ENCODE measurements at regions not wholly inside any gene's neighbourhood (a gene's known extent, or its start where the extent isn't known, plus 50 kb on each side); places are given as distances from the start of the nearest gene placed in this dataset.
A peak's percentile ranks its signal among the peaks of the same experiment; 100 is the strongest.
"Not testable (repeated sequence)": the region's sequence is repeated elsewhere in the genome, so short reads cannot be mapped to it uniquely, and the experiment has no call there.

DNA sequence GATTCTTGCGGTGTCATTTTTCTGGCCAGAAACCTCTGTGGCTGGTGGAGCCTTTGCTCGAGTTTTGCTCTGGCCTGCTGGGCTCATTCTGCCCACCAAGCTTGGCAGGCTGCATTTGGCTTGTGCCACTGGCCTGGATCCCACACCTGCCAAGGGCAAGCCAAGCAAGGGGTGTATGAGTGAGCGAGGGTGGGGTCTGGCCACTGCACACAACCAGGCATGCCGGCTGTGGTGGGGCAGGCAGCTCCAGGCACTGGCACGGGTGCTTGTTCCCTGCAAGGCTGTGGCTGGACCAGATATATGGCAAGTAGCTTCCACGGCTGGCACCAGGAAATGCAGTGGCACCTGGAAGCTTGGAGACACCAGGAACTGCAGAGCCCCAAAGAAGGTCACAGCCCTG, 68.6 kb upstream of the PPP3CA start:
- DNase-seq, result no peak

DNA sequence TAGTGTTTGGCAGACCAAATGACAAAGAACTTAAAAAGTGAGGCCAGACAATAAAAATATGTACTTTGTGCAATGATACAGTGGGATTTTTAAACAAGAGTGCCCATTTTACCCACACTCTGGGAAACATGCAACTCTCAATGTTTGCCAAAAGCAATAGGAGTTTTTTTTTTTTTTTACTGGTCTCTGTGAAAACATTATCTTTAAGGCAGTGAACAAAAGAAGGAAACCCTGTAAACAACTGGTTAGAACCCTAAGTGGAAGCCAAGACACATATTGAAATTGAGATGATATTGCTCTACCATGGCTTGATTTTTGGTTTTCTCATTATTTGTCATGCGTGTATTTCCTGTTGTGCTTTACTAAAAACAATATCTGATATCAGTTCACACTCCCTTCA, 67.2 kb upstream of the PPP3CA start:
- no peak for DNase-seq

DNA sequence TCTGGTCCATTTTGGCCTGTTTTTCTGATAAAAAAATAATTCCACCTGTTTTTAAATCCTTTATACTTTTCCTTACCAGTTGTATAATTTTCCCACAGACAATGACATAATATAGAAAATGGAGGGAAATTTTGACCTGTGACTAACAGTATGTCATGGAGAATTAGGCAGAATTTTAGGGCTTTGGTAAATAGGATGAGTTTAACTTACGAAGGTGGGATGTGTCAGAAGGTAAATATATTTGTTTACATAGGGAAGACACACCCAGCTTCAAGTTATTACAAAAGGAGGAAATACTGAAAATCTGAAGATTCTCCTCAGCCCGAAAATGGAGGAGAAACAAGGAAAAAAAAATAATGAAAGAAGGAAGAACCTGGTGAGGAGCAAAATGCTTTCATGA, 64.6 kb upstream of the PPP3CA start:
- DNase-seq, result no peak

DNA sequence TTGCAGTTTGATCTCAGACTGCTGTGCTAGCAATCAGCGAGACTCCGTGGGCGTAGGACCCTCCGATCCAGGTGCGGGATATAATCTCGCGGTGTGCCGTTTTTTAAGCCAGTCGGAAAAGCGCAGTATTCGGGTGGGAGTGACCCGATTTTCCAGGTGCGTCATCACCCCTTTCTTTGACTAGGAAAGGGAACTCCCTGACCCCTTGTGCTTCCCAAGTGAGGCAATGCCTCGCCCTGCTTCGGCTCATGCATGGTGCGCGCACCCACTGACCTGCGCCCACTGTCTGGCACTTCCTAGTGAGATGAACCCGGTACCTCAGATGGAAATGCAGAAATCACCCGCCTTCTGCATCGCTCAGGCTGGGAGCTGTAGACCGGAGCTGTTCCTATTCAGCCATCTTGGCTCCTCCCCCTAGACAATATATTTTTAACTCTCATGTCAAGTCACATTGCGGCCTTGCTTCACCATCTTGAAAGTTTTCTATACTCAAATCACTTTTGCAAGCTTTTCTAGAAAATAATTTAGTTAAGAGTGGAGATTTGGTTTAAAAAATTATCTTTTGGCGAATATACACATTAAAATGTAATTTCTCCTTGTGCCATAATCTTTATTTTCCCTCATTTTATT, 64.1 kb upstream of the PPP3CA start:
- DNase-seq, result not testable (repeated sequence)

DNA sequence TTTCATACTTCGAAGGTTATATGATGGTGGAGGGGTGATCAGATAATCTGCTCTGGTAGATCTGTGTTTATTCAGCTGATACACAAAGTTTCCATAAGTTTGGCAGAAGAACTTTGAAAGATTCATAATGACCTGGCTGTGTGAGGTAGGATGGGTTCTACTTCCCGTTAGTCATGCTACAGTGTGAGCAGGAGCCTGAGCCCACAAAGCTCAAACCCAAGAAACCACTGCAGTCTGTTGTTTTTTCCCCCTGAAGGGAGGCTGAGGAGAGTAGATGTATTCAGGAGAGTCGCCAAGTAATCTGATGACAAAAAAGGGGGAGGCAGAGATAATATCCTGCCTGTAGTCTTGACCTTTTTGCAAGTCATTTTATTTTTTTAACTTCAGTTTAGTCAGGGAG, 52.8 kb upstream of the PPP3CA start:
- peak; percentile 42 for DNase-seq

DNA sequence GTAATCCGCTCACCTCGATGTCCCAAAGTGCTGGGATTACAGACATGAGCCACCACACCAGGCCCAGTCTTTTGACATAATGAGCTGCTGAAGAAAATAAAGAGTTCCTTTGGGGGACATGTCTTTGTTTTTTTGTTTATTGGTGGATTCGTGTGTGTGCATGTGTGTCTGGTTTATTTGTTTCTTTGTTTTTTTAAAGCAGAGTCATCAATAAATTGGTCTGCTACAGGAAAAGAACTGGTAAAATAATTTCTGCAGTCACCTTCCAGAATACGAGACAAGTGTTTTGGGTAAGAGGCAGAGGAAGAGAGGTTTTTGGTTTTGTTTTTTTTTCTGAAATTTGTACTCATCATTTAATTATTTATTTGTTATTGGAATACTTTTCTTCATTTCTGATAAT, 51.5 kb upstream of the PPP3CA start:
- DNase-seq, result no peak
